Upper lobe of right lung (tissue), 1 donor: ENCODE measurements at regions not wholly inside any gene's neighbourhood (a gene's known extent, or its start where the extent isn't known, plus 50 kb on each side); places are given as distances from the start of the nearest gene placed in this dataset.
"Not testable (repeated sequence)": the region's sequence is repeated elsewhere in the genome, so short reads cannot be mapped to it uniquely, and the experiment has no call there.

Source experiments
- ATAC-seq: fragments of 200-7000 bp; cut with Tn5 transposase; one replicate; pipeline ENCODE4 v1.9.1; 2020; ENCODE audit warnings: mild to moderate bottlenecking, moderate library complexity
- DNase-seq: peaks from one replicate; pipeline ENCODE4 v3.0.0-alpha.2; 2020
- H3K27ac ChIP-seq: fragments of 200-600 bp; one replicate; pipeline ENCODE4 v1.8.0; 2022
- H3K27me3 ChIP-seq: fragments of 200-600 bp; one replicate; pipeline ENCODE4 v1.8.0; 2022; ENCODE audit warnings: mild to moderate bottlenecking
- H3K36me3 ChIP-seq: fragments of 200-600 bp; one replicate; pipeline ENCODE4 v1.8.0; 2022
- H3K4me1 ChIP-seq: fragments of 200-600 bp; one replicate; pipeline ENCODE4 v1.8.0; 2022
- H3K4me3 ChIP-seq: fragments of 200-600 bp; one replicate; pipeline ENCODE4 v1.8.0; 2022; ENCODE audit warnings: mild to moderate bottlenecking
- H3K9me3 ChIP-seq: fragments of 200-600 bp; one replicate; pipeline ENCODE4 v1.8.0; 2022
- intact Hi-C: fragments of 100-400 bp; cut with DNase I; formaldehyde crosslinking; loops from one replicate; pipeline ENCODE4 v1.11.0; 2022
- TF ChIP-seq, protein P1 (sequence below): fragments of 200-600 bp; IDR thresholded peaks from one replicate; pipeline ENCODE4 v1.8.0; 2022; ENCODE audit warnings: antibody characterized with exemption
- donor health status: DM: no; HTN: yes; CAD: no; lungs with severe emphysema.

DNA sequence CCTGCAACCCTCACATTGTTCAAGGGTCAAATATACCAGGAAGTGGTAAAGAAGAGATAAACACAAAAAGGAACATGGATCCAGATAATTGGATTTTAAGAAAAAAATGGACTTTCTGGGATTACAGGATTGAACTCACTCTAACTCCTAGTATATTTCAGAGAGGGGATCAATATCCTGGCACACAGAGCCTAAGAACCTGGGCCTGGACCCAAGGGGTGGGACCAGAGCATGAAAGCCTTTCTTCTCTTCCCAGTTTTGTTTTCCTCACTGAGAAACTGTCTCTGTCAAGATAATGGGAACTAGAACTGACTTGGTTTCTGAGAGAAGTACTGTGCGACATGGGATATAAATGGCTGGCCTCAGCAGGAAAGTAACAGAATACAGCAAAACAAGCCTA, 422.8 kb upstream of the STXBP6 start:
- H3K27ac ChIP-seq = no peak overlapping the region
- no peak overlapping the region for H3K4me3 ChIP-seq
- ATAC-seq (no peak), DNase-seq (no peak)
- no peaks in the 10 kb centered on the region for H3K9me3 ChIP-seq
- TF ChIP-seq, protein P1, sequence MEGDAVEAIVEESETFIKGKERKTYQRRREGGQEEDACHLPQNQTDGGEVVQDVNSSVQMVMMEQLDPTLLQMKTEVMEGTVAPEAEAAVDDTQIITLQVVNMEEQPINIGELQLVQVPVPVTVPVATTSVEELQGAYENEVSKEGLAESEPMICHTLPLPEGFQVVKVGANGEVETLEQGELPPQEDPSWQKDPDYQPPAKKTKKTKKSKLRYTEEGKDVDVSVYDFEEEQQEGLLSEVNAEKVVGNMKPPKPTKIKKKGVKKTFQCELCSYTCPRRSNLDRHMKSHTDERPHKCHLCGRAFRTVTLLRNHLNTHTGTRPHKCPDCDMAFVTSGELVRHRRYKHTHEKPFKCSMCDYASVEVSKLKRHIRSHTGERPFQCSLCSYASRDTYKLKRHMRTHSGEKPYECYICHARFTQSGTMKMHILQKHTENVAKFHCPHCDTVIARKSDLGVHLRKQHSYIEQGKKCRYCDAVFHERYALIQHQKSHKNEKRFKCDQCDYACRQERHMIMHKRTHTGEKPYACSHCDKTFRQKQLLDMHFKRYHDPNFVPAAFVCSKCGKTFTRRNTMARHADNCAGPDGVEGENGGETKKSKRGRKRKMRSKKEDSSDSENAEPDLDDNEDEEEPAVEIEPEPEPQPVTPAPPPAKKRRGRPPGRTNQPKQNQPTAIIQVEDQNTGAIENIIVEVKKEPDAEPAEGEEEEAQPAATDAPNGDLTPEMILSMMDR = no peak
- H3K27me3 ChIP-seq = no peaks in the 10 kb centered on the region
- H3K4me1 ChIP-seq = no peaks in the 10 kb centered on the region
- H3K36me3 ChIP-seq = no peaks in the 10 kb centered on the region
- intact Hi-C loops = no loop called here

DNA sequence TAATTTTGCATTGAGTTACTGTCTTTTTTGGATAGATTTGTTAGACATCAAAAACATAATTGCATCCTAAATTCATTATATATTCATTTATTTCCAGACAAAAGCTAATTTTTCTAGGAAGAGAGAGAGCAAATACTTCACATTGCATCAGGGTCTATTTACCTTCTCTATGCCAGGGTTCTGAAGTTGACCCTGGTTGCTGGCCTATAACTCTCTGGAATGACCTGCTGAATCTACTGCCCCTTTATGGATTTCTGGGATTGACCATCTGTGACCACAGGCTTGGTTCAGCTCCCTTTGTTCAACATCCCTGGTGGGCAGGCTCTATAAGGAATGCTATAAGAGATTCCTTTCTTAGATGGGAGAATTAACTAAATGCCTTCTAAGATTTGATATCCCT, 414.8 kb upstream of the STXBP6 start:
- TF ChIP-seq, protein P1 = no peak
- no peaks in the 10 kb centered on the region for H3K36me3 ChIP-seq
- H3K9me3 ChIP-seq = no peaks in the 10 kb centered on the region
- intact Hi-C loops = no loop called here
- no peak for ATAC-seq
- no peak overlapping the region for H3K27ac ChIP-seq
- DNase-seq = no peak
- no peak overlapping the region for H3K4me3 ChIP-seq
- no peaks in the 10 kb centered on the region for H3K4me1 ChIP-seq
- H3K27me3 ChIP-seq = no peaks in the 10 kb centered on the region

DNA sequence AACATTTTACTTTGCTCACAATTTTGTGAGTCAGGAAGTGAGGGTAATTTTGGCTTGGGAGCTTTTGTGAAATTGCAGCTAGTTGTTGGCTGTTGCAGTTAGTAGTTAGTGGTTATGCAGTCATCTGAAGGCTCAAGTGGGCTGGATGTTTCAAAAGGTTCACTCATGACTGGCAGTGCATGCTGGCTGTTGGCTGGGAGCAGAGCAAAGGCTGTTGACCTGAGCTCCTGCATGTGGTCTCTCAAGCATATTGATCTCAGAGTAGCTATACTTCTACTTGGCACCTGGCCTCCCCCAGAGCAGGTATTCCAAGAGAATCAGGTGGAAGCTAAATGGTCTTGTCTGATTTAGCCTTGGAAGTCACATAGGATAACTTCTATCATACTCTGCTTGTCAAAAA, 414.1 kb upstream of the STXBP6 start:
- TF ChIP-seq, protein P1 = no peak
- Histone ChIP-seq H3K4me3 (no peak overlapping the region), H3K27ac (no peak overlapping the region), H3K27me3 (no peaks in the 10 kb centered on the region), H3K9me3 (no peaks in the 10 kb centered on the region), H3K4me1 (no peaks in the 10 kb centered on the region), H3K36me3 (no peaks in the 10 kb centered on the region)
- intact Hi-C loops = no loop called here
- DNase-seq (no peak), ATAC-seq (no peak)

DNA sequence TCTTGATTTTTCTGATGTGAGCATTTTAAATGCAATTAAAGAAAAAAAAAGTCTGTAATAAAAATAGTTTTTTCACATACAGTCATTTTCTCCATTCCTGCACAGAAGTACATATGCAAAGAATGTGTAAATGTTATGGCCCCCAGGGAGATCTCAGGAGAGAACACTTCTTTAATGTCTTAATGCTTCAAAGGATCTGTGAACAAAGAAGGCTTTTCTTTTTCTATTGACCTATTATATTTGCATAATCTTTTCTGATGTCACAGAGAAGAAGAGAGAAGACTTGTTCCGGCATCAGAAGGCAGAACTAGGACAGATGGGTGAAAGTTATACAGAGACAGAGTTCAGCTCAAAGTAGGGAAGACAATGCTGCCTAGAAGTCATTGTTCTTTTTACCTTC, 413.5 kb upstream of the STXBP6 start:
- Histone ChIP-seq H3K27me3 (no peaks in the 10 kb centered on the region), H3K36me3 (no peaks in the 10 kb centered on the region), H3K9me3 (no peaks in the 10 kb centered on the region), H3K27ac (no peak overlapping the region), H3K4me3 (no peak overlapping the region), H3K4me1 (no peaks in the 10 kb centered on the region)
- TF ChIP-seq, protein P1 = no peak
- ATAC-seq (no peak), DNase-seq (no peak)
- intact Hi-C loops = no loop called here

DNA sequence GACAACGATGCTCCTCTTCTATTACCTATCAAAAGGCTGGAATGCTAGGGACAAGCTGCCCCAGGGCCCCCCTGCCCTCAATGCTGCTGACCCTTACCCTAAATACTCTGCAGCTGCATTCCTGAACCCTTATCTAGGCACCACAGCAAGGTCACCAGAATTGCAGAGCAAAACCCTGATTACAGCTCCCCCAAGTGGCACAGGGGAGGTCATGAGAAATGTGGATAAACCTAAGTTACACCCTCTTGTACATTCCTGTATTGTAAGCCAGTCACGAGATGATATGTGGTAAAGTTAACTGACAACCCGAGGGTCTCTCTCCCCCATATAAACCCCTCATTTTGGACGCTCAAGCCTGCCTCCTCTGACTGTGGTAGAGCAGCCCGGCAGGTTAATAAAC, 411.8 kb upstream of the STXBP6 start:
- intact Hi-C loops = no loop called here
- no peak overlapping the region for H3K27ac ChIP-seq
- H3K36me3 ChIP-seq = no peaks in the 10 kb centered on the region
- ATAC-seq (no peak), DNase-seq (no peak)
- H3K27me3 ChIP-seq = no peaks in the 10 kb centered on the region
- no peaks in the 10 kb centered on the region for H3K4me1 ChIP-seq
- TF ChIP-seq, protein P1 = no peak
- no peaks in the 10 kb centered on the region for H3K9me3 ChIP-seq
- no peak overlapping the region for H3K4me3 ChIP-seq

DNA sequence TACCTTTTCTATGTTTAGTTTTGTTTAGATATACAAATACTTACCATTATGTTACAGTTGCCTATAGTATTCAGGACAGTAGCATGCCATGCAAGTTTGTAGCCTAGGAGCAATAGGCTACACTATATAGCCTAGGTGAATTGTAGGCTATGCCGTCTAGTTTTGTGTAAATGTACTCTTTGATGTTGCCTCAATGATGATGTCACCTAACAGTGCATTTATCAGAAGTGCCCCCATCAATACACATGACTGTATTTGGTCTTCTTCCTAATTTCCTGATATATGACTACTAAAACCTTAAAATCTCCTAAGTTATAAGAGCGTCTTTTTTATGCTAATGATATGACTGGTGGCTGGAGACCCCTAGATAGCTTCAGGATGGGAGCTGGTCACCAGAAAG, 394.4 kb upstream of the STXBP6 start:
- no peaks in the 10 kb centered on the region for H3K4me1 ChIP-seq
- no peaks in the 10 kb centered on the region for H3K9me3 ChIP-seq
- no peak overlapping the region for H3K4me3 ChIP-seq
- no peaks in the 10 kb centered on the region for H3K27me3 ChIP-seq
- no peak overlapping the region for H3K27ac ChIP-seq
- intact Hi-C loops = no loop called here
- DNase-seq (no peak), ATAC-seq (no peak)
- H3K36me3 ChIP-seq = no peaks in the 10 kb centered on the region
- TF ChIP-seq, protein P1 = no peak

DNA sequence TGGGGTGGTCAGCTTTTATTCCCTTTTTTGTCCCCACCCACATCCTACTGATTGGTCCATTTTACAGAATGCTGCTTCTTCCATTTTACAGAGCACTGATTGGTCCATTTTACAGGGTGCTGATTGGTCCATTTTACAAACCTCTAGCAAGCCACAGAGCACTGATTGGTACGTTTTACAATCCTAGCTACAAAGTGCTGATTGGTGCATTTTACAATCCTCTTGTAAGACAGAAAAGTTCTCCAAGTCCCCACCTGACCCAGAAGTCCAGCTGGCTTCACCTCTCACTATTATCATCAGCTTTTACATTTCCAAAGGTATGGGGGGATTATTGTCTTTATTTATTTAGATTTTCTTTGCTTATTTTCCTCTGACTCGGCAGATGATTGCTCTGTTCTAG, 390.4 kb upstream of the STXBP6 start:
- H3K4me1 ChIP-seq, H3K27me3 ChIP-seq, intact Hi-C loops, DNase-seq, H3K36me3 ChIP-seq, H3K4me3 ChIP-seq, ATAC-seq, H3K27ac ChIP-seq, H3K9me3 ChIP-seq: not testable (repeated sequence)
